Kidney capillary endothelial cell (primary cell): ENCODE measurements at regions not wholly inside any gene's neighbourhood (a gene's known extent, or its start where the extent isn't known, plus 50 kb on each side); places are given as distances from the start of the nearest gene placed in this dataset.

Experiments
- DNase-seq: peaks from one replicate; pipeline ENCODE4 v3.0.0-alpha.2; 2018; ENCODE audit warnings: low spot score

DNA sequence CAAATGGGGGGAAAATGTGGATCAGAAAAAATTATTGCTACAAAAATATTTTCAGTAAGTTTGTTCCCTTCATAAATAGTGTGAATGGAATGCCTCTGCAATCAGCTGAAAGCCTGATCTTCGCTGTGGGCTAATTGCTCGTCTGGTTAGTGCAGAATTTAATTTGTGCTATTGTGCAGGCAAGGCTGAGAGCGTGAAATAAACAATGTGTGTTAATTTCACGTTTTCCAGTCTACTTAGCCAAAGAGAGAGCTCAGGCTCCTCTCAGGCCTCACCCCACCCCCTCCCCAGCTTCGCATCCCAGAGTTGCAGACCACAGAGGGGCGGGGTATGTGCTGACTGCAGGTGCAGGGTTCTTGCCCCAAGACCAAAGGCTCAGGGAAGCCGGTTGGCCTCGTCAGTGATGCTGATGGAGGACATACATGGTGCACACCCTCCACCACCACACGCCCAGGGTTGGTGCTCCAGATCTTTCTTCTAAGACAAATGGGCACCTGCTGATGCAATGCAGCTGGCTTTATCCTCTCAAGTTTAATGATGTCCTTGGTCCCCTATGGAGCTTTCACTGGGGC is 302.6 kb upstream of the SLC14A2 start:
- no peak for DNase-seq

DNA sequence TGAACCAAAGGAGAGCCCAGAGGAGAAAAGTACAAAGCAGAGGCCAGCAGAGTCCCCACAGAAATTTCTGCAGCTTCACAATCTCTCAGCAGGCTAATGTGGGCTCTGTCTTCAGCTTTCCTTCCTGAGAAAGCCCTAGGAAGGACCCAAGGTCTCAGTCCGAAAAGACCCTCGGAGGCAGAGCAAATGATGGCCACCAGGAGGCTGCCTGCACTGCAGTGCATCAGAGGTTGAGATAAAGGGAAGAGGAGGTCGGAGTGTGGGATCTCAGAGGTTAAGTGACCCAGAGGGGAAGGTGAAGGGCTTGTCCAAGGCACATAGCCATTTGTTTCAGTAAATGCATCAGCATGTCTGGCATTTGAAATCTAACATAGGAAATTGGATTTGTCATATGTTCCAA is 299.1 kb upstream of the SLC14A2 start:
- DNase-seq = no peak

DNA sequence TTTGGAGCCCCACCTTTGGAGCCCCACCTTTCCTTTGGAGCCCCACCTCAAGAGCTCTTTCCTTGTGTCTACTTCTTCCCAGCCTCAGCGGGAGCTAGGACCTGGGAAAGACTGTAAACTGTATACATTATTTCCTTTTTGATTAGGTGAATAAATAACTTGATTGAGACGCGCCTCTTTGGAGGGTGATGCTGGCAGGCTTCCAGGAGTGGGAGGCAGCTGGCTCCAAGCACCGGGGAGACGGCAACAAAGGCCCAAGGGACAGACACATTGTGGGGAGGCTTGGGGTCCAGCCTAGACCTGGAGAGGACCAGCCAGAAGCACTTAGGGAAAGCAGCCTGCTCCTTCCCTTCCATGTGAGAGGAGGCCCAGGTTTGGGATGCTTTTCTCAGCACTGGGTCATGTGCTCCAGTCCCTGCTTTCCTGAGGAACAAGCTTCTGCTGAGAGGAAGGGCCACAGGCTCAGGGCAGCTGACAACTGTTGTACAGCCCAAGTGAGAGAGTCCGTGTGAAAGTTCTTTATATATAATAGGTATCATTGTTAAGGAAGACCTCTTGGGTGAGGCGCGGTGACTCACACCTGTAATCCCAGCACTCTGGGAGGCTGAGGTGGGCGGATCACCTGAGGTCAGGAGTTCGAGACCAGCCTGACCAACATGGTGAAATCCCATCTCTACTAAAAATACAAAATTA is 297.2 kb upstream of the SLC14A2 start:
- DNase-seq = no peak

DNA sequence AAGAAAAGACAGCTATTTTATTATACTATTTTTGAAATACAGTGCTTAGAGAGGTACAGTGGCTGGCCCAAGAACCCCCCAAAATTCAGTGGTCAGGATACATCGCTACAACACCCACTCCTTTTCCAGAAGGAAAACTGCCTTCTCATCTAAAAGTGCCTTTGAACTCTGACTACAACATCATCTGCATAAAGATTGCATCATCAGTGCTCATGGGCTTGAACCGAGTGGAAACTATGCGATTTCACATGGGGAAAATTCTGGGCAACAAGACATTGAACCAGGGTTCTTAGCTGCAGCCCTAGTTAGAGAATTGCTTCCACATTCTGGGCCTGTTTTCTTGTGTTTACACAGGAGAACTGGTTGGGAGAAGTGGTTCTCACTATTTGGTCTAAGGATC is 294.6 kb upstream of the SLC14A2 start:
- no peak for DNase-seq

DNA sequence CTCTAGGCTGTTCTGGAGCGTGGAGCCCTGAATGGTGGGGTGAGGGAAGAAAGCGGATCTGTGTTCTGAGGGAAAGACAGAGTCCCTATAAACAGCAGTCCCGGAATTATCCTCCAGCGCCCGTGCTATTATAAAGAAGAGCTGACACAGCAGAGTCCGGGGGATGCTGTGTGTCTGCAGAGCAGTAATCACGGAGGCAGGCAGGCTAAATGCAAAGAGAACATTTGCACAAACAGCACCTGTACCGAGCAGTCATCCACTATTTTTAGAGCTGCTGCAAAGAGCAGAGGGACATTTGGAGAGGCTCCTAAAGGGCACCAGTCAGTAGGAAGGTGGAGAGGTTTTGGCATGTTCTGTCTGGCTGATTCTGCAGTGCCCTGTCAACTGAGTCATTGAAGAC is 293.8 kb upstream of the SLC14A2 start:
- DNase-seq = no peak

DNA sequence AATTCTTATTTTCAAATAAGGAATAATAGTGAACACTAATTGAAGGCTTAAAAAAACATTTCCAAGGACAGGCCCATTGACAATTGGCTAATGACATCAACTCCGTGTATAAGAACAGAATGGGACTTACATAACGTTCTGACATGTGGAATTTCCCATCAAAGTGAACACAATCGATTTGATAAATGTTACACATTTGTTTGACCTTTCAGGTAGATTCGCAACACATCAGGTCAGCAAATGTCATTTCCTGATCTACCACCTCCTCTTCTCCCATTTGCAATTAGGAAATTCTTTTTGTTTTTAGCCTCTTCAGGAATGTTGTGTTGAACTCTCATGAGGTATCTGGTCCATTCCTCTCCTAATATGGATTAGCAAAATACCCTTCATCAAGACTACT is 292.9 kb upstream of the SLC14A2 start:
- DNase-seq = no peak

DNA sequence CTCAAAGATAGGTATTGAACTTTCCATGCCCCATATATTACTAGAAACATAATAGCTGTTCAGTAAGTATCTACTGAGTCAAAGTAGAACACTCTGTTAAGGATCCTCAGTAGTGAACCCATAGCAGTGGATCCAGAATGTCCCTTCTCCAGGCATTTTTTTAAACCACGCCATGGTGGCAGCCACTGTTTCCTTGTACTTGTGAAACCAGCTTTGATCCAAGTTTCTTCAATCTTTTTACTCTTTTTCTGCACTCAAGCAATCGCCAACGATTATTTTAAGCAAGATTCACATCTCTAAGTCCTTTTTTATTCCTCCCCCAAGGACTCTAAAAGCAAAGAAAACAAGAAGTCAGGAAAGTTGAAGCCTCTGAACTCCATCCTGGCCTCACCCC is 291.2 kb upstream of the SLC14A2 start:
- no peak for DNase-seq

DNA sequence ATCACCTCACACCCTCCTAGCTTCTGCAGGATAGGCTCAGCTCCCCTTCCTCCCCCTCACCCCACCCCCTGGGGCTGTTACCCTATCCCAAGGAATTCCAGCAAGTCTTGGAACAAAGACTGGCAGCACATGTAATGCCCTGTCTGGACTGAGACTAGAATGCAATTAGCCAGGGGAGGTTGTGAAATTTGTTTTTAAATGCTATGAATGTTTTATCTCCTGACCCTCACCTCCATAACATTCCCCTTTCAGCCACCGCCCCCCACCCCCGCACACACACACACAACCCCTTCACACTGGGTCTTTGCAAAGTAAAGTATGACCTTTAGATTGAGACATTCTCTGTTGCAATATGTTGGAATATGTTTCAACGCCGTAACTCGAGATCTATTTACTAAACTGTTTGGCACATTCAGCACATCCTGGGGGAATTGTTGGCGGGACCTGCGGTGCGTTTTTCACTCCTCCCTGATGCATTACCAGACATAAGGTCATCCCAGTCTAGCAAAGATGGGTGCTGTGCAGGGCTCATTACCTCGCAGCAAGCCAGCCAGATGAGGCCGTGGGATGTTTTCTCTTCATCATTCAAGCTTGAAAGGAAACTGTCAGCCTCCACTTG is 290.7 kb upstream of the SLC14A2 start:
- DNase-seq = no peak

DNA sequence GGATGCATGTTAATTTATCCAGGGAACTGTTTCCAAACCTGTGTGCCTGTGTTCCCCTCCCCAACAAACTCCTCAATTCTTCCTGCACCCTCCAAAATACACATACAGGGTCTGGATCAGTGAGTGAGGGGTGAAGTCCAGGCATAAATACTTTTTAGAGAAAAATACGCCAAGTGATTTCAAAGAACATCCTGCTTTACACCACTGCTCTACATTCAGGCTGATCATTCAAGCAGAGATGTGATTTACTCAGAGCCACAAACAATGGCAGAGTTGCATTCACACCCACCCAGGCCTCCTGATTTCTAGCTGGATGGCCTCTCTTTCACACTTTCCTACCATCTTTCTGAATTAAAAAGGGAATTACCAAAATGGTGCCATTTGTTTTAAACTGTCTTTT is 289.5 kb upstream of the SLC14A2 start:
- DNase-seq = no peak

DNA sequence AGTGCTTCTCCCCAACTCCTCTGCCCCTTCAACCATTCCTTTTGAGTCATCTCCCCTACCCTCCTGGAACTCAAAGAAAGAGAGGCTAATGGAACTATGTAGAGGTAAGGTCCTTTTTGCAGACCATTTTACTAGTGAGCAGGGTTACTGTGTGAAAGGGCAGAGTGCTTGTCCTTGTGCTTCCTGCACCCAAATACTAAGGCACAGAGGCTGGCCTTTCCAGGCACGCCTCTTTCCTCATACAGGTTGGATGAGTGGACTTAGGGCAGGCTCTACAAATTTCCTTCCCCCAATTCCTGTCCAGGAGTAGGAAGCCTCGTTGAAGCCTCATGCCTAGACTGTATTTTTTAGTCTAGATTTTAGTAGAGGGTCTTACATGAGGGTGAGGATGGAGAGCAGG is 288.8 kb upstream of the SLC14A2 start:
- no peak for DNase-seq

DNA sequence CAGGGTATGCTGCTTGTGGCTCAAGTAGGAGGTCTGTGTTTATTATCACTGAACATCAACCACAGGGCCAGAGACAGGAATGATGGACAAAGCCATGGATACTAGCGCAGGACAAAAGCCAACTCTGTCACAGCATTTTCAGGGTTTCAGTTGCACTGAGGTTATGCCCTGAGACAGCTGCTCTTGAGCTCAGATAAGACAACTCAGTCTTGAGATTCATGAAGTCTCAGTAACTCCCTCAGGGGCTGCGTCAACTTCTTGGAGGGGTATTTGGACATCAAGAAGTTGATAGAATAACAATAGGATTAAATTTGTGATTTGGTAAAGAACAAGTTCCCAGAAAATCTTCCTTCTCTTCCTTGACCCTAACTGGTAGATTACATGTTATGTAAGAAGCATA is 287.0 kb upstream of the SLC14A2 start:
- DNase-seq = no peak

DNA sequence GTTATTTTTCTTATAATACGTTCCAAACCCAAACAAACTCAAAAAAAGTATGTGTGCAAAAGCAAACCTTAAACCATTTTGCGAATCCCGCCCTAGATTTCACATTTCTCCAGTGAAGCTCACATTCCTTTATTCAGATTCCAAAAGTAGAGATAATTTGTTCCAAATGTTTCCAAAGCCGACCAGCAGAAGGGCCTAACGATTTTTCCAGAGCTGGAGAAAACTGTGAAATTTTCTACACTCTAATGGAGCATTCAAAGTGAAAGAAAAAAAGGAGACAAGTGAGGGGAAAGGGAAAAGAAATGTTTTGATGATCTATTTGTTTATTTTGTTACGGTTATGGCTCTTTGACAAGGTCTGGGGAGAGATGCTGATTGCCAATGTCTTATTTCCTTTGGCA is 286.5 kb upstream of the SLC14A2 start:
- DNase-seq = no peak

DNA sequence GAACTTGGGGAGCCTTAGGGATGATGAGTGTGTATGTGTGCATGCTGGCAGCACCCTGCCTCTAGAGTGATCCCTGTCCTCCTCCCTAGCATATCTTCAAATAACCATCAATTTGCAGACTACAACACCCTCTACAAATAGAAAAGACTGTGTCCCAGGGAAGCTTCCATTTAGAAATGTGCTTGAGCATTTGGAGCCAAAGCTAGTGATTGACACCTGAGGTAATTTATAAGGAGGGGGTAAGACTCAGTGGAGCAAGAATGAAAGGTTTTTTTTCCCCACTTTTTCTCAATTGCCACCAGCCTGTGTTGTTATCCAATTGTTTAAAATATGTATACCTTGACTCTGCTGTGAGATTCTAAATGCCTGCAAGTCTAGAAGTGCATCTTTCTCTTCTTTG is 286.0 kb upstream of the SLC14A2 start:
- DNase-seq = no peak

DNA sequence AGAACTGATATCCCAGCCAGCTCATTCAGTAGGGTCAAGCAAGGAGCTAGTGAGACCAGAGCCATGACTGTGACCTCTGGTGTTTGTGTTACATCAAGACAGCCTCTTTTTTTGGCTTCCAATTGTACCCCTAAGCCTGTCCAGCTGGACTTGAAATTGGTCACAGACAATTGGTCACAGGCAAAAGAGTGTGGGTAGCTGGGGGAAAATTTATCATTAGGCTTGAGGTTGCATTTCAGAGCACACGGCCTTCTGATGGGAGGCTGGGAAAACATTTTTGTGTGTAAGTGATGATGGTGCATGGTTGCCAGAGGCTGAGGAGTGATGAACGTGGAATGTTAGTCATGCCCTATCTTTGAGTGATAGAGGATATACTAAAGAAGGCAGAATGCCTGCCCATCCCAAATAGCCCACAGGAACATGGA is 285.1 kb upstream of the SLC14A2 start:
- DNase-seq = no peak

DNA sequence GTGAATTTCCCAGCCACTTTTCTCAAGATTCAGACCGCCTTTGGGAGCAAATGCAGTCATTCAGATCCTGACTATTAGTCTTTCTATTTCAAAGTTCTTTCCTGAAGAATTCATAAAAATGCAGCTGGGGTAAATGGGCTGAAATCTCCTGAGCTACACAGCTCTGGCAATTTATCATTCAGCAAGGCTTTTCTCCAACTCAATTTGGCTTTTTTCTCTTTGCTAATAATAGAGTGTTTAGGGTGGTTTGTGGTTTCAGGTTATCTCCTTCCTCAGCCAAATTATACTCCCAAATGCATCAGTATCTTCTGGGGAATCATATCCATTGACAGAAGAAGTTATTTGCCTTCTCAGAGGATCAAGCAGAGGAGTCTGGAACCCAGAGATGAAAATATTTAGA is 282.4 kb upstream of the SLC14A2 start:
- DNase-seq = no peak

DNA sequence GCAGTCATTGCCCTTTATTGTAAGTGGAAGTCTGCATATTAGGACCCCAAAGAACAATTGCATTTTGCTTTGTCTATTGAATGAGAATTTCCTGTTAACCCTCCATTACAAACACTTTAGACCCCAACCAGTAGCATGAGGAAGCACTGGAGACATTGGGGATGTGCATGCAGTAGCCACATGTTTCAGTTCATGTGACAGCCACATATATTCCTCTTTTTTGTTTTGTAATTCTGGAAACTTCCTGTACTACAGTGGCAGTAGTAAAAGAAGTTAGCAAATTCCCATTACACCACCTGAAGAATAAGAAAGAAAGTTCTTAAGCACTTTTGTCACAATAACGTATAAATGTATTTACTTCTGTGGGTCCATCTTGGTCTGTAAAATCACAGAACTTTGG is 281.1 kb upstream of the SLC14A2 start:
- DNase-seq = no peak

DNA sequence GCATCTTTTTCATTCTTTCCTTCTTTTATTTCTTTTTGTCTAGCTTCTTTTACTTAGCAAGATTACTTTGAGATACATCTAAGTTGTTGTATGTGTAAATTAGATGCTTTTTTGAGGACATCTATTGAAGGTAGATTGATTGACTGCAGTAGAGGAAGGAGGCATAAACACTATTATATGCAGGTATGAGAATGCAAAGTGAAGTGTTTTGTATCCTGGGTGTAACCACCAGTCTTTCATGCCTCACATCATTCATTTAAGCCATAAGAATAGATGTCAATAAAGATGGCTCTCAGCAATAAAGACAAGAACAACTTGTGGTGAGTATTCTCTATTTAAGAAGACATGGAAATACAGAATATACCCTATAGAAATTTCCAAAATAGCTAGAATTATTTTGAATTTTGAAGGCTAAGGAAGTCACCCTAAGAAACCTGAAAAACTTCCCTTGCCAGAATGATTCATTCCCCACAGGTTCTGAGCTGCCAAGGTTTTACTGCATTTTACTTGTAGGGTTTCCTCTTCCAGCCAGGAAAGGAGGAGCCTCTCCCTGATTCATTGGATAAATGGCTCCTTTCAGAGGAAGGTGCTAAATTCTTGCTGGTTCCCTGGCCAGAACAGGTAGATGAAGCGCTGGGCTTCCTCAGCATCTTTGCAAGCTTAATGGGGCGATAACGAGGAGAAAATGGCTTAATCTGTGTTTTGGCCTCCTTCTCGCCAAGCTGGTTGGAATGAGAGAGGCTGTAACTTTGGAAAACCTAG is 279.8 kb upstream of the SLC14A2 start:
- no peak for DNase-seq

DNA sequence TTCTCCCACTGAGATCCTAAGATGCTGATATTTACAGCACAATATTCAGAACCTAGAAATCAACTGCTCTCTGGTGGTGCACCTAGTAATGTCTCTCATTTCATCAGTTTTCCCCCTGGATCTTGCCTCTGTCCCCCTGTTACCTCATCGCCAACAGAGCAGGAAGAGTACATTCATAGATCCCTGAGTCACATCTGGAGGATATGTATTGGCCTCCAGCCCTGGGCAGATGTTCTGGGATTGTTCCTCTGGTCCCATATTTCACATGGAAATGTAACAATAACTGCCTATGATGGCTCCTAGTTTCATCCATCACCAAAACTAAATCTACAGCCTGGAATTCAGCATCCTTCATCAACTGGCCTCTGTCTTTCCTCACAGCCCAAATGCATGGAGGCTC is 278.8 kb upstream of the SLC14A2 start:
- no peak for DNase-seq

DNA sequence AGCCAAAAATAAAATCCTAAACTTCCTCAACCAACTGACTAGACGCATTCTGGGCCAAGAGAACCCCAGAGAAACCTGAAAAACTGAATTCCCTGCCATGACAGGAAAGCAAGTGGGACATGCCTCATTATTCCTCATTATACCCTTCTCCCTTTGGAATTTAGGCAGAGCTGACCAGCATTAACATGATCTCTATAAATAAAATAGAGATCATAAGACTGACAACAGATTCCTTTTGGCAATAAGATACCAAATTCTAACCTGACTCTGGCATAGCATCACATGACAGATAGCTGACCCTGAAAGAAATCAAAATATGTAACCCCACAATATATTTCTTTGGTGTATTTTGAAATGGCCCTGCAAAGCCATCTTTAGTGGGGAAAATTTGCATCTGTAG is 277.8 kb upstream of the SLC14A2 start:
- DNase-seq = no peak

DNA sequence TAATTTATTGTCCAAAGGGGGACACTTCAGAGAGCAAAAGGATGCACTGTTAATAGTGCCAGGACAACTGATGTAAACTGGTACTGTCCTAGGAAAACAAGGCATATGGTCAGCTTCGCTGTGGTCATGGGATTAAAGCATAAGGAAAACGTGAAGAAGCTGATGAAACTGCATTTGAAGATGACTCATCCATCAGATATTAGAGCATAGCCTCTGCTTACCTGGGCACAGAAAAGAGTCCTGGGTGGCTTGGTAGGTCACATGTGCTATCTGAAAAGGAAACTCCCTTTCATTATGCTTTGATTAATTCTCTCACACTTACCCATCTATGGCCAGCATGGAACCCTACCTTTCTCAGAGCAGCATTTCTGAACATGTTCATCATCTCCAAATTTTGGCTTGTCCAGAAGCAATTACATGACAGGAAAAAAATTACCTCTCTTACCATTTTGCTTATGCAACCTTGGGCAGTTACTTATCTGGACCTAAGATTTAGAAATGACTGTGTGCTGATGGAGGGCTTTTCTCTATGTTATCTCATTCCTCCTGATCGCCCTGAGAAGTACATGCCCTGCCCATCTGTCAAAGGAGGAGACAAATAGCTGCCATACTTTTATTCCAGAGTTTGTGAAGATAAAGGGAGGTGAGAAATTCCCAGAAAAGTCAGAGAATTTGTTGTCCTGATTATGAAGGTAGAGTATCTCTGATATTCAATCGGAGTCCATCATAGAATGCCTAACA is 275.3 kb upstream of the SLC14A2 start:
- DNase-seq = no peak

DNA sequence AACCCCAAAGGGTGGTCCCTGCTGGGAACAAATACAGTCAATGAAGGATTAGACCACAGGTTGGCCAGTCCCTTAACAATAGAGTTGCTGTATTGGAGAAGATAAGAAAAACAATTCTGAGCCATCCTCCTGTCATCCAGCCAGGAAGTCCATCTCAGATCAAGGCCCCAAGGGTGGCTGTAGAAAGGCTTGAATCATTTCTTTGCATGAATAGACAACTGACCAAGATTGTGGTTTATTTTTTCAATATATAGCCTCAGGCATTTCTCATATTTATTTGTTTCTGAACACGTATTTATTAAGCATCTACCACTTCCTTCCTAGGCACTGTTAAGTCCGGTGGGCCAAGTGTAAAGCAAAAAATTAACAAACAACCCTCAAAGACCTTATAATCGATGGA is 274.4 kb upstream of the SLC14A2 start:
- no peak for DNase-seq

DNA sequence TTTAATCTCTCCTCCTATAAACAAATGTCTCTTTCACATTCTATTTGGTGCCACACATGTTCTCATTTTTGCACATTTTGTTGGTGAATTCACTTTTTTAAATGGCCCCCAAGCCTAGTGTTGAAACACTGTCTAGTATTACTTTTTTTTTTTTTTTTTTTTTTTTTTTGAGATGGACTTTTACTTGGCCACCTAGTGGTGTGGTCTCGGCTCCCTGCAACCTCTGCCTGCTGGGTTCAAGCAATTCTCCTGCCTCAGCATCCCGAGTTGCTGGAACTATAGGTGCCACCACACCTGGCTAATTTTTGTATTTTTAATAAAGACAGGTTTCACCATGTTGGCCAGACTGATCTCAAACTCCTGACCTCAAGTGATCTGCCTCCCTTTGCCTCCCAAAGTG is 273.8 kb upstream of the SLC14A2 start:
- no peak for DNase-seq

DNA sequence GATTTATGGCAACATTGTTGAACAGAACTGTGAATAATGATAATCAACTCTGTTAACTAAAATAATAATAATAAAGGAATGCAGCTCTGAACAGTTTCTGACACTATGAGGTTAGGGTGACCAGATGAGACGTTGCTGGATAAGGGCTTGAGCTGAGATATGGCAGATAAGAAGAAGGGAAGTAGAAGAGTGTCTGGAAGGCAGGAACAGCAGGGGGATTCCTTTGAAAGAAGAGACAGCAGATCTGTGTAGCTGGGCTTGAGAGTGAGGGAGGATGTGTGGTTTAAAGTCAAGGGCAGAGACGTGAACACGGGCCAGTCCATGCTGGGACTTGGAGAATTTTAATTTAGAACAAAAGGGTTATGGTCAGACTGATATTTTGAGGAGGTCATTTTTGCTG is 273.1 kb upstream of the SLC14A2 start:
- no peak for DNase-seq
